ENCODE measurements at regions not wholly inside any gene's neighbourhood (a gene's known extent, or its start where the extent isn't known, plus 50 kb on each side); places are given as distances from the start of the nearest gene placed in this dataset.

GRCh38 chr1:239795304-239795703, 296.4 kb upstream of the FMN2 start:
- no peak for DNase-seq
- no peaks in the 10 kb centered on the region for H3K9me3 ChIP-seq
- no peaks in the 10 kb centered on the region for H3K27me3 ChIP-seq
- no peaks in the 10 kb centered on the region for H3K4me1 ChIP-seq
- H3K27ac ChIP-seq: no peak overlapping the region
- H3K4me3 ChIP-seq: no peak overlapping the region
- TF ChIP-seq CTCF (IDR thresholded peaks at IDR 0.05) (no peak), POLR2A (IDR thresholded peaks at IDR 0.05) (no peak)
- H3K36me3 ChIP-seq: no peaks in the 10 kb centered on the region

- H3K27ac ChIP-seq: no peak overlapping the region
- no peak overlapping the region for H3K4me3 ChIP-seq
- H3K9me3 ChIP-seq: no peaks in the 10 kb centered on the region
- no peaks in the 10 kb centered on the region for H3K27me3 ChIP-seq
- H3K36me3 ChIP-seq: no peaks in the 10 kb centered on the region
- no peaks in the 10 kb centered on the region for H3K4me1 ChIP-seq
- no peak for TF ChIP-seq CTCF (IDR thresholded peaks at IDR 0.05)
- no peak for DNase-seq
Observed at GRCh38 chr1:239799617-239800016, 292.1 kb upstream of the FMN2 start.

- no peak overlapping the region for H3K27ac ChIP-seq
- TF ChIP-seq POLR2A (IDR thresholded peaks at IDR 0.05): no peak
- TF ChIP-seq CTCF (IDR thresholded peaks at IDR 0.05): no peak
- DNase-seq: no peak
Observed at GRCh38 chr1:239800861-239801260, 290.8 kb upstream of the FMN2 start.

DNA sequence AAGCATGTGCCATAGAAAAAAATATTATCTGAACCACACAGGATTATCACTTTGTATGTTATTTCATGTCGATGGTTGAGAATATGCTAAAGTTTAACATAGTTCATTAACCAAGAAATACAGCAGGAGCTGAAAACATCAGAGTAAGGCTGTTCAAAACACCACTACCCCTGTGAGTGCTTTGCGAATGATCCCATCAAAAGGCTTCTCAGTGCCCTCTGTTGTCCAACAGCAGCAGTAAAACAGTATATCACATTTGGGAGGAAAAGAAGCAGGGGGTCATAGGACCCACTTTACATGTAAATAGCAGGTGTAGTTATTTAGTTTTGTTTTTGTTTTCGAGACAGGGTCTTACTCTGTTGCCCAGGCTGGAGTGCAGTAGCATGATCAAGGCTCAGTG, 289.4 kb upstream of the FMN2 start:
- no peaks in the 10 kb centered on the region for H3K4me1 ChIP-seq
- no peak for DNase-seq
- TF ChIP-seq CTCF (IDR thresholded peaks at IDR 0.05): peak in 1 of 6 experiments; percentile 5
- TF ChIP-seq POLR2A (IDR thresholded peaks at IDR 0.05): no peak
- no peak overlapping the region for H3K4me3 ChIP-seq
- no peaks in the 10 kb centered on the region for H3K9me3 ChIP-seq
- H3K27ac ChIP-seq: no peak overlapping the region
- H3K27me3 ChIP-seq: no peaks in the 10 kb centered on the region
- H3K36me3 ChIP-seq: no peaks in the 10 kb centered on the region

More at GRCh38 chr1:239800861-239801260, 290.8 kb upstream of the FMN2 start:
- Histone ChIP-seq H3K4me3 (no peak overlapping the region), H3K9me3 (no peaks in the 10 kb centered on the region), H3K27me3 (no peaks in the 10 kb centered on the region), H3K36me3 (no peaks in the 10 kb centered on the region), H3K4me1 (no peaks in the 10 kb centered on the region)

DNA sequence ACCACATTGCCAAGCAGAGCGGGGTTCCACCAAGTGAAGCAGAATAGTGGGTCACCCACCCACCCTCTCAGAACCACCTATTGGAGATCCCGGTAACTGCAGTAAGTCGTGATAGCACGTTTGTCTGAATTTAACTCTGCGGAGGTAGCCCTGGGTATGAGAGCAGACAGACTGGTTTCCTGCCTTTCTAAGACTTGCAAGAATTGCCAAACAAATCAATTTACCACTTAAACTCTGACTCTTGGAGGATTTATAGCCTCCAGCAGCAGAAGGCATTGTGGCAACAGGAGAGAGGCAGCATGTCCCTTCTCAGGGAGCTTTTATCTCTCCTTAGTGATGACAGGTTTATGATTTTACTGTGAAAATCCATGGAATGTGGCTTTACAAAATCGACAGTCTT, 287.9 kb upstream of the FMN2 start:
- Histone ChIP-seq H3K27me3 (no peaks in the 10 kb centered on the region), H3K27ac (no peak overlapping the region), H3K9me3 (no peaks in the 10 kb centered on the region), H3K36me3 (no peaks in the 10 kb centered on the region), H3K4me1 (no peaks in the 10 kb centered on the region), H3K4me3 (no peak overlapping the region)
- no peak for DNase-seq
- no peak for TF ChIP-seq CTCF (IDR thresholded peaks at IDR 0.05)

DNA sequence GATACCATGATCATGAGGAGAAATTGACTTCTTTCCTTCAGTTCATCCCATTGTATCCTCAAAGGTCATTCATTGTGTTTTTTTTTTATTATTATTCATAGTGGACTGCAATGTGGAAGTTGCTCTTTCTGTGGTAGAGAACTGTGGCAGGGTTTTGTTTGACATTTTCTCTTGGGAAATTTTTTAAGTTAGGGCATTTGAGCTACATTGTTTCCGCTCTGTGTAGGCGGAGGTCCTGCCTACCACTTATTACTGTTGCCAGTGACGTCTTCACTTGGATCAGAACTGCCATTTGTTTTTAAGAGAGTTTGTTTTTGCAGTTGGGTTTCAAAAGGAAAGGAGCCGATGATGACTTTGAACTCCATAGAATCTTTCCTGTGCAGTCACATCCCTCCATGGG, 287.4 kb upstream of the FMN2 start:
- H3K9me3 ChIP-seq: no peaks in the 10 kb centered on the region
- no peaks in the 10 kb centered on the region for H3K27me3 ChIP-seq
- H3K36me3 ChIP-seq: no peaks in the 10 kb centered on the region
- no peak for DNase-seq
- no peak overlapping the region for H3K4me3 ChIP-seq
- no peak for TF ChIP-seq CTCF (IDR thresholded peaks at IDR 0.05)
- H3K4me1 ChIP-seq: no peaks in the 10 kb centered on the region
- H3K27ac ChIP-seq: no peak overlapping the region
